NCI-H1048 (cell line): ENCODE measurements at regions not wholly inside any gene's neighbourhood (a gene's known extent, or its start where the extent isn't known, plus 50 kb on each side); places are given as distances from the start of the nearest gene placed in this dataset.

Experiments
- DNase-seq: peaks from one replicate; lab custom pipeline; 2025; lab: John Stamatoyannopoulos, UW

GRCh38 chr22:46066691-46067090, 83.6 kb upstream of the PPARA start:
- no peak for DNase-seq

DNA sequence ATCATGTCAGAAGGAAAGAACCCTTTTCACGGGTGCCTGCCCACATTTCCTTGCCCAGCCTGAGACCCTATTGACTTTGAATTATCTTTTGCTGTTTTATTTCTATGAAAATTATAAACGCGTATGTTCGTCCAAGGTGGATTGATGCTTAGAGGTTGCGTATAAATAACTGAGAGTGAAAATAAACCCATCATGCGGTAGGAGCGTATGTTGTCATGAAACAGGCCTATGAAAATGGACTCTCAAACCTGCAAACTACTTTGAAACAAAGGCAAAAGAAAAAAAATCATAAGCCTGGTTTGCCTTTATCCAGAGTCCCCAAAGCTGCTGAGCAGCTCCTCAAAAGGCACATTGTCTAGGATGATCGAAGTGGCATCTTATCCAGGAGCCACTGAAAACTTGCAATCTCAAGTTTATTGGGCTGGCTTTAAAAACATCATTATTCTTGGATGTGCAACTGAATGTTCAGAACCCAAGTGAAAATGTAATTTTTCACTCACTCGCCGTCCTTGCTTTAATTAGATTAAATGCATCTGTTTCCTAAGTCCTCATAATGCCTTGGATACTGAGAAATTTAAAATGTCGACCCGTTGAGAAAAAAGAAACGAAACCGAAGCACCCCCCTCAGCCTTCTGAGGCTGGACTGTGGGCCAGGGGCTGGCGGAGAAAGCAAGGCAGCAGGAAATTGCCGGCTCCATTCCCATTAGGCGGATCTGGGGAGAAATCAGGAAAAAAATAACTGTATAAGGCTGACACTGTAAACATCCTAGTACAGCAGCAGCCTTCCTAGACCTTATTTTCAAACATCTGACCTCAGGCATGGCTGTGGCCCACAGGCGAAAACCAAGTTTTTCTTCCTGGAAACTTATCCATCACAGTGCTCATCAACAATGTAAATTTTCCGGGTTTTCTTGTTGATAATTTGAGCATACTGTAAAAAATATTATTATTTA, 82.9 kb upstream of the PPARA start:
- no peak for DNase-seq

DNA sequence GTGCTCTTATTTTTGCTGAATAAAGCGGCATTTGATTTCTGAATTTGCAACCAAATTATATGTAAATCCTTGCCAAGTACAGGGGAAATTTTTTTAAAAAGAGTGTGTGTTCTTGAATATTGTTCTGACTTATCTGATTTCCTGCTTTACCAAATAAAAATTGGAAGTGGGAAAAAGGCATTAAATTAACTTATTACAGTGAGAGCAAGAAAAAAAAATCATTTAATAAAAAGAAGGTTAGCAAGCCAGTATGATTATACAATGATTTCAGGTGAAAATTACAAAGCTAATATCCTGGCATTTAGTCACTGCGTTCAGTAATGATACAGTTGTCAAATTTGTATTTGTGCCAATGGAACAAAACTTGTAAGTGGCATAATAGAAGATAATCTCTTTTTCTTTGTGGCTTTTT, 82.1 kb upstream of the PPARA start:
- no peak for DNase-seq

- no peak for DNase-seq
Observed at GRCh38 chr22:46068593-46069491, 81.5 kb upstream of the PPARA start.

DNA sequence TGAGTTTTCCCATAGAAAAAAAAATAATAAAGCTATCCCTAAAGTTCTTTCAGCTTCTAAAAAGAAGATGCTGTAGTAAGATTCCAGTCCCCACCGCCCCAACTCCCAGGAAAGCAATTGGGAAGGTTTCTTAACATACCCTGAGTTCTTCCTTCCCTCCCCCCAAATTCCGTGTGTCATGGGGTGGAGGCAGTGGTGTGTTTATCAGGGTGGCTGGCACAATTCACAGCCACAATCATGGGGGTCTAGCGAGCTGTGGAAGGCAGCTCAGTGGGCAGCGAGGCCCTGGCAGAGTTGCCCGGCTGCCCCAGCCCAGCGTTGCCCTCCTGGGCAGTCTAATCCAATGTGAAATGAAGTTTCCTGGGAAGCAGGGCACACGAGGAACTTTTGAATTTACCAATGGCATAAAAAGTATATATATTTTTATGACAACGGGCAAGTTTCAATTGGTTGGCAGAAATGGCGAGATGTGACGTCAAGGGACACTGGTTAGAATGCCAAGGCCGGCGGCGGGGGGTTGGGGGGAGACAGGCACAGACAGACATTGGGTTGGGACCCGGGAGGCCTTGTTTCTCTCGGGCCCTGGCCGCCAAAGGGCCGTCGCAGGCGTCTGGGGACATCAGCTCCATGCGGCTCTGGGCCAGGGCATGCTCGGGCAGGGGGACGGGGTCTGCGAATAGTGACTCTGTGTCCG, 80.7 kb upstream of the PPARA start:
- peak; percentile 55 for DNase-seq

DNA sequence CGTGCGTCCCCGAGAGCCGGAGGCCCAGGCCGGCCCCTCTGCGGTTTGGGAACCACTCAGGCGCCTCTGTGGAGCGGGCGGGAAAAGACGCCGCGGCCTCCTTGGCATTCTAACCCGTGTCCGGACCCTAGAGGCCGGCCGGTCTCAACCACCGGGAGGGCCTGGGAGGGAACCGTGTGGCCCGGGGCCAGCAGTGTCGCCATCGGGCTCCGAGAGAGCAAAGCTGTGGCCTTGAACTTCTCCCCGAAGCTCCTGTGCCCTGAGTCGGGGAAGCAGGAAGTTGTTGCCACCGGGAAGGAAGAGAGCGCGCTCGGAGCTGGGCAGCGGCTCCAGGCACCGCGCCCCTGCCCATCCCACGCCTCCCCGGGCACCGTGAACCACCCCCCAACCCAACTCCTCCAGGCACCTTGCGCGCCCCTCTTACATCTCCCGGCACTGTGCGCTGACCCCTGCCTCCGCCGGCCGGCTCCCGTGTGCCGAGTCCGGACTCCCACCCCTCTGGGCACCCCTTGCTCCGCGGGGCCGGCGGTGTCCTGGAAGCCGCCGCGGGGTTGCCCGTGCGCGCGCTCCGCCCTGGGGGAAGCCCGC, 80.0 kb upstream of the PPARA start:
- DNase-seq: no peak

DNA sequence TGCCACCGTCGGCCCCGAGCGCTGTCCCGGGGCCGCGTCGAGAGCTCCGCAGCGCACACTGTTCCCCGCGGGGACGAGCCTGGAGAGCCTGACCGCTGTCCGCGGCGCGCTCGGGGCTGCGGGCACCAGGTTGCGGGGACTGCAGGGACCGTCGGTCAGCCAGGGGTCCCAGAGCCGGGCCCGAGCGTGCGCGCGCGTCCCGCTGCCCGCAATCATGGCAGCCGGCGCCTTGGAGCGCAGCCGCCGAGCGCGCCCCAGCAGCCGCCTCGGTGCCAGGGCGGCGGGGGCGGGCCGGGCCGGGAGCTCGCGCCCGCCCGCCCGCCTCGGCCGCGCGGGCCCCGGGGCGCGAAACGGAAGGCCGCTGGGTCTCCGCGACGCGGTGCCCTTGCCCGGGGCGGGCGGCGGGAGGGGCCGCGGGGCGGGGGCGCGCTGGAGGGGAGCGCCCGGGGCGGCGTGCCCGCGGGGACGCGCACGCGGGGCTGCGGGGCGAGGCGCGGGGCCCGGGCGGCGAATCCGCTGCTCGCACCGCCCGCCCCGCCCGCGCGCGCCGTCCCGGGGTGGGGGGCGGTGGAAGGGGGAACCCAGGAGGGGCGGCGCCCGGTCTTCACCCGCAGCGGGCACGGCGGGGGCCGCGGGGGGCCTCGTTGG, 79.4 kb upstream of the PPARA start:
- DNase-seq: no peak

DNA sequence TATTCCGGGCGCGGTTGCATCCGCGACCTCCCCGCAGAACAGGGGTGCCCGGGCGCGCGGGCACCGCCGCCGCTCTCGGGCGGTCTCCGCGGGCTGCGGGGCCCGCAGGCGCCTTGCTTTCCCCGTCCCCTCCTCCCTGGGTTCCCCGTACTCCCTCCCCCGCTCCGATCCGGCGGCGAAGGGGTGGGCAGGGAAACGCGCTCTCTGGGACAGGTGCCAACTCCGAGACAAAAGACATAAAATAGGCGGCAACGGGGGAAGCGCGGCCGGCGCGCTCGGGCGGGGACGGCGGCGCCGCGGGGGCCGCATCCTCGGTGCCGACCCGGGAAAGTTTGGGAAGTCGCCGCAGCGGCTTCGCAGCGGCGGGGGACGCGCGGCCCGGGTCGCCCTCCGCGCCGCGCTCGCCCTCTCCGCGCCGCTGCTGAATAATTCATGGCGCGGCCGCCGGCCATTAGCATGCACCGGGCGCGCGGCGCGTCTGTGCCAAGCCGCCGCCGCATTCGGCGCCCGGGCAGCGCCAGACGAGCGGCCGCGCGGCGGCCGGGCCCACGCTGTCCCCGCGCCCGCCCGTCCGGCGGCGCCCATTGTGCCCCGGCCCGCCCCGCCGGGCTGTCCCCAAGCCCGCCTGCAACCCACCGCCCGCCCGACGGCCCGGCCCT, 78.7 kb upstream of the PPARA start:
- peak; percentile 76 for DNase-seq

- DNase-seq: no peak
Observed at GRCh38 chr22:46072110-46072881, 78.0 kb upstream of the PPARA start.

DNA sequence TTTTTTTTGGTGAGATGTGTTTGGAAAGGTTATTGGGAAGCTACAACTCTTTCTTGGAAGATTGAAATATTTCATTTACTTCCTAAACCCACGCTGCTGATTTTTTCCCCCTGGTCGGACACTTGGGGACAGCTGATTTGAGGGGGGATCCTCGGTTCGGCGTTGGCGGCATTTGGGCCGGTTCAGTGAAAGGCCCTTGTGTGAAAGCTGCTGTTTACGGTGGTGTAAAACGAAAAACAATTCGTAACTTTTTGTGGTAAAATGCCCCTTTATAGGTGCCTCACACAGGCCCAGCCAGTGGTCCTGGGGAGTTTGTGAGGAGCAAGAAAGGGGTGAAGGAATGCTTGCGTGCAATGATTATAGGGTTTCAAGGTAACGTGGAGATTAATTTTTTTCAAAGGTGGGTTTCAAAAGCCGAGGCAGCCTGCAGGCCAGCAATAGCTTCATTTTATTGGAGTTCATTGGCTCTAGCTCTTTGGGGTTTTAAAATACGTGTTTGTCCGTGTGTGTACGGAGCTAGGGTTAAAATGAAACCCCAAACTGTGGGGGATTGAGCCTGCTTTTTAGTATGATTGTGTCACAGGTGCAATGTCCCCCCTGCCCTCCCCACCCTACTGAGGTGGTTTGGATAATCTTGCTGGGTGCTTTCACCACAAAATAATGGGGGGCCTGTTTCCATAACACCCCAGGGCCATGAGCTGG, 77.2 kb upstream of the PPARA start:
- DNase-seq: no peak

GRCh38 chr22:46073683-46074504, 76.4 kb upstream of the PPARA start:
- no peak for DNase-seq

DNA sequence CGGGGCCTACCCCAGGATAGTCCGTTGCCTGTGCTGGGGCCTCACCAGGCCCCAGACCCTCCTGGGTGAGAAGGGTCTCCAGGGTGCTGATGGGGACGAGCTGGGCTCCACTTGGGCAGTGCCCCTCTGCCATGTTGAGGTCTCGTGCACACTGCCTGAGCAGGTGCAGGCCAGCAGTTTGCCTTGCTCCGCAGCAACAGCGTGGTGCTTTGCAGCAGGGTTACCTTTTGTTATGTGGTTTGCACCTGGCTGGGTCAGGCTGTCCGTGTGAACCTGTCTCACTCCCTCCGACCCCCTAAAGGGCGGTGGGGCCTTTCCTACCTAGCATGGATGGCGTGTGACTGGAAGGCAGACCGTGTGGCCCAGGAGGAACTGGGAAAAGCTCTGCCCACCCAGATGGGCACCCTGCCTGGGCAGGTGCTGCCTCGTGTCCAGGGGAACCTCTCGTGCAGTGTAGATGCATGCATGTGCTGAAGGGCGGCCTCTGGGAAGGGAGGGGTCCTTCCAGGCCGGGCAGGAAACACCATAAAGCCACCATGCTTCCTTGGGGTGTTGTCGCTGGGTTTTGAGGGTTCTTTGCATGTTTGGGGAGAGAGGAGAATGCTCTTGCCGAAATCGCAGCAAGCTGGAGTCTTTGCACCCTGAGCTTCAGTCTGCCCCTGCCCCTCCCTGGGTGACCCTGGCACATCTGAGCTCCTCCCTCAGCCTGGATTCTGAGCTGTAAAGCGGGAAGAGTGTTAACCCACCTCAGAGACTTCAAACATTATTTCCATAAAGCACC, 75.4 kb upstream of the PPARA start:
- no peak for DNase-seq

- DNase-seq: no peak
Observed at GRCh38 chr22:46075764-46076531, 74.4 kb upstream of the PPARA start.

- DNase-seq: no peak
Observed at GRCh38 chr22:46076651-46077339, 73.5 kb upstream of the PPARA start.

DNA sequence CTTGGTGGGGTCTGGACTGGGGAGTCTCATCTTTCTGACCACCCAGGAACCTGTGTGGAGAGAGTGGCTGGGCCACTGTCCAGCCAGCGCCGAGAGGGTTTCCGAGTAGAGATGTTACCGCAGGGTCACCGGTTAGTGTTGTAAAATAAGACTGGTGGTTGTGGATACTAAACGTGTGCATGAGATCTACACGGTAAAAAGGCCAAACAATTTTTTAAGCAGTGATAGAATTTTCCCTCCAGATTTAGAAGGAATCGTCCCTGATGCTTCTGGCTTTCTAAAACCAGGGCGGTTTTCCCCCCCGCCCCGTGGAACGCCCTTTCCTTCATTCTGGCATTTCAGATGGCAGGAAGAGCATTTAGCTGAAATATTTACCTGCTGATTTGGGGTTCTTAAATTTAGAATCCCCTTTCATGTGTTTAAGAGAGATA, 72.6 kb upstream of the PPARA start:
- no peak for DNase-seq
